Fibroblast of skin of scalp (primary cell): ENCODE measurements at regions not wholly inside any gene's neighbourhood (a gene's known extent, or its start where the extent isn't known, plus 50 kb on each side); places are given as distances from the start of the nearest gene placed in this dataset.
"Not testable (repeated sequence)": the region's sequence is repeated elsewhere in the genome, so short reads cannot be mapped to it uniquely, and the experiment has no call there.

Experiments
- DNase-seq: peaks from one replicate; pipeline ENCODE4 v3.0.0-alpha.2; 2013

DNA sequence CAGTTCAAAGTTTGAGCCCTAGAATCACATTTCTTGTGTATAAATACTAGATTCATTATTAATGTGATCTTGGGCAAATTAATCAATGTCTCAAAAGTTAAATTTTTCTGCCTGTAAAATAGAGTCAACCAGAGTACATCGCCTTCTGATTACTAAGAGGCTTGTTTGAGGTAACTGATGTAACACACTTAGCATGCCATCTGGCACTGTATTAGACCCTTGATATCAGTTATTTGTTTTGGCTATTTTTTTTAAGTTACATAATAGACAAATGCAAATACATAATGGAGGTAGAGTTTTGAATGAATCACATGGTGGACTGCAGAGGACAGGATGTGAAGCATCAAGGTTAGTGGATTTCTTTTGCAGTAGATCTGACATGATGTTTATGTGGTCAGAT lies 298.4 kb downstream of the ADGRL2 start:
- DNase-seq, result no peak

- DNase-seq, result no peak
These were observed 293.4 kb downstream of the ADGRL2 start for GRCh38 chr1:82094136-82094535.

DNA sequence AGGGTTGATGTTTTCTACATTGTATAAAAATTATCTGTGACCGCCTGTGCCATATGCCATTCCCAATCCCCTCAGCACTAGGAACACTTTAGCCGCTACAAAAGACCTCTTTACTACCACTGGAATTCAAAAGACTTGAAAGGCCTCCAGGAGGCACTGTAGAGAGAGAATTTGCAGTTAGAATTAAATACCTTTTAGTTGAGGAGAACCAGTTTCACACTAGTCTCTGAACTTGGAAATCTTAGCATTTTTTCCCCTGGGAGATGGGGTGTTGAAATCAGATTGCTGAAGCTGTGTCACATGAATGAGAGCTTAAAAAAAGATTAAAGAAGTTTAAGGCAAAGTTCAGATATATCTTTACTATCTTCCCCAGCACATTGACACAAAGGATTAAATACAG lies 291.0 kb downstream of the ADGRL2 start:
- DNase-seq, result peak; percentile 30

- DNase-seq, result no peak
These were observed 290.5 kb downstream of the ADGRL2 start for GRCh38 chr1:82091265-82091664.

DNA sequence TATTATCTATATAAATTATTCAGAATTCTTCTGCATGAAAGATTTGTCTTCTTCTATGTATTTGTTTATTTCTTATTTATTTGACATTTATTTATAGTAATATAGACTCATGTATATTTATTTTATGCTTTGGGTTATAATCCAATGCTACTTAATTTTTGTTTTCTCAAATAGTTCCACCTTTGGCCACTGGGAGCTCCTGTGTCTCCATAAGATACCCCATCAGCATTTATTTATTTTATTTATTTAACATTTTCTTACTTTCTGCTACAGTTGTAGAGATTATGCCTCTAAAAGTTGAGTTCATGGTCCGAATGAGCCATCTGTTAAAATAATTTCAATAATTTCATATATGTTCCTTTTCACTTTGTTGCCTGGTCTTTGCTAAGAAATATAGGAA lies 289.4 kb downstream of the ADGRL2 start:
- DNase-seq, result no peak

- peak; percentile 69 for DNase-seq
These were observed 286.0 kb downstream of the ADGRL2 start for GRCh38 chr1:82086739-82087138.

DNA sequence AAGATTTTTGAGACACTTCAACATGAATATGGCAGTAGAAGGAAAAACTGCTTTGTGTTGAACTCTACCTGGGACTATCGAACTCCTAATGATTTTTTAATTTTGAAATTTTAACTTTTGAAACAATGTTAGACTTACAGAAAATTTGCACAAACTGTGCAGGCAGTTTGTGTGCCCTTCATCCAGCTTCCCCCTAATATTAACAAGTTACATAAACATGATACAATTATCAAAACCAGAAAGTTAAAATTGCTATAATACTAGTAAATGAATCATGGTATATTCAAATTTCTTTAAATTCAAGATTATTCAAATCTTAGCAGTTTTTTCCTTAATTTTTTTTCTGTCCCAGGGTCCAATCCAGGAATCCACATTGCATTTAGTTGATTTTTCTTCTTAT lies 278.9 kb downstream of the ADGRL2 start:
- no peak for DNase-seq

- DNase-seq, result no peak
These were observed 272.9 kb downstream of the ADGRL2 start for GRCh38 chr1:82073659-82074058.

DNA sequence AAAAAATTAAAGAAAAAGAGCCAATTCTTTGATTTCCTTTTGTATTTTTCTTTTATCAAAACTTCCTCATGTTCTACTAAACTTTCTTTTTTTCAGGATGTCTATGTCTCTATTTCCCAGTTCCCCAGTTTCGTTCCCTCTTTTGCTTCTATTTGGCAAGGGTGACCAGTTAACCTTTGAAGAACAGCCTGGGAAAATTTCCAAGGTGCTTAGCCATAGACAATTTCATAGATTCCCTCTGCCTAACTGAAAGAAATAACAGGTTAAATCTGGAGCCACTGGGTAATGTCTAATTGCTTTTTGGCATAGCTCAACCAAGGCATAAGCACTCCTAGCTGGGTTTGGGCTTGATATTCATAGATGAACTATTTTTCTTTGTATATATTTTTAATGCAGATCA lies 272.3 kb downstream of the ADGRL2 start:
- no peak for DNase-seq

DNA sequence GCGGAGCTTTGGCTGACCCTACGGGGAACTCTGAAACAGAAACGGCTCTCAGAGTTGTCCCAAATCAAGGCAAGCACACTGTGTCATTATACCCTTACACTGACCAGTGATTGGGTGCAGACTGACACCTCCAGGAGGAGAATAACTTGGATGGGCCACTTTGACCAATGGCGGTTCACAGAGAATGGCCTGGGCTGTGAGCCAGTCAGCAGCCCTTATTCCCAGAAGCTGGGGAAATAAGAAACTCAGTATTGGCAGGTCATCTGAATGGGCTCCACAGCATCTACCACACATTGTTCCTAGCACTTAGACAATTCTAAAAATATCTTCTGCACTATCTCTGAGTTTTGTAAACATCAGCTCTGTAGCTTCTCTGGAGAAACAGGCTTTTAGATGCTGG lies 265.2 kb downstream of the ADGRL2 start:
- DNase-seq, result no peak

- DNase-seq, result no peak
These were observed 264.0 kb downstream of the ADGRL2 start for GRCh38 chr1:82064691-82065090.

GRCh38 chr1:82062206-82062605 lies 261.5 kb downstream of the ADGRL2 start:
- no peak for DNase-seq

DNA sequence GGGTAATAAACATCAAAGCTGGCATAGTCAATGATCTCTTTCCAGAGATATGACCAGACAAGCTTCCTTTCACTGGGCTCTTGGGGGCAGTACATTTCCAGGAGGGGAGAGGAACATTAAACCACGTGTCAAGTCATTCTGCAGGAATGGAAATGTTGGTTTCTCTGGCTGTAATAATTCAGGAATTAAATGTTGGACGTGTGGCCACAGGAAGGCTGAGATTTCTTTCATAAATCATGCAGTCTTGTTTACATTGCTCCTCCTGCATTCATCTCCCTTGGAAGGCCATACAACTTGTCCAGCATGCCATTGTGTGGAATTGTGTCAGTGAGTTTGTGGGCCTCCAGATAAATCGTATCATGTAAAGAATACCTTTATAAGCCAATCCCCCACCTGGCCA lies 259.2 kb downstream of the ADGRL2 start:
- DNase-seq, result peak; percentile 57

DNA sequence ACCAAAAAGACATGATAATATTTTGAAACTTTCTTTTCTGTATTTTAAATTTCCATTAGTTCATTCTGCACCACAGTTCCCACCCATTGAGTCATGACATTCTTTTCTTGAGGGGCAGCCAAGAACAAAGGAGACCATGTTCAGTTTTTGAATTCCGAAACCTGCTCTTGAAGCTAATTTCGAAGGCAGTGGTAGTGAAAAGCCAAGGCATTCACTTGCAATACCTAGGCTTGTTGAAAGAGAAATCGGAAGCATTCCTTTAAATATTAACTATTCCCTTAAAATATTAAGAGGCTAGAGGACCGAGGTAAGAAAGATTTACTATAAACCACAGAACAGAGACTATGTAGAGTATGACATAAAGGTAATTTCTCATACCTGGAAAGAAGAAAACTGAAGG lies 256.3 kb downstream of the ADGRL2 start:
- no peak for DNase-seq

DNA sequence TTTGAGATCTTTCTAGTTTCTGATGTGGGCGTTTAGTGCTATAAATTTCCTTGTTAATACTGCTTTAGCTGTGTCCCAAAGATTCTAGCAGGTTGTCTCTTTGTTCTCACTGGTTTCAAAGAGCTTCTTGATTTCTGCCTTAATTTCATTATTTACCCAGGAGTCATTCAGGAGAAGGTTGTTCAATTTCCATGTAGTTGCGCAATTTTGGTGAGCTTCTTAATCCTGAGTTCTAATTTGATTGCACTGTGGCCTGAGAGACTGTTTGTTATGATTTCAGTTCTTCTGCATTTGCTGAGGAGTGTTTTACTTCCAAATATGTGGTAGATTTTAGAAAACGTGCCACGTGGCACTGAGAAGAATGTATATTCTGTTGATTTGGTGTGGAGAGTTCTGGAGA lies 254.6 kb downstream of the ADGRL2 start:
- DNase-seq, result not testable (repeated sequence)

DNA sequence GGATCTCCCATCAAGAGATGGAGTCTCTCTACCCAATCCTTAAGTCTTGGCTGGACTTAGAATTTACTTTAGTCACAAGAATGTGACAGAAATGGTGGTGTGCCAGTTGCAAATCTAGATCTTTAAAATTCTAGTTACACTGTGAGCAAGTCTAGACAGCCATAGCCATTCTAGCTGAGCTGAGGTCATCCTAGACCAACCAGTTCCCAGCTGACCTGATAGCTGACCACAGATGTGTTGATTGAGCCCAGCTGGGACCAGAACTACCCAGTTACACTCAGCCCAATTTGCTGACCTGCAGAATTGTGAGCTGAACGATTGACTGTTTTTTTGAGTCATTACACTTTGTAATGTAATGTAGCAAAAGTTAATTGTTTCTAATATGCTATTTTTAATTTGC lies 251.8 kb downstream of the ADGRL2 start:
- no peak for DNase-seq

DNA sequence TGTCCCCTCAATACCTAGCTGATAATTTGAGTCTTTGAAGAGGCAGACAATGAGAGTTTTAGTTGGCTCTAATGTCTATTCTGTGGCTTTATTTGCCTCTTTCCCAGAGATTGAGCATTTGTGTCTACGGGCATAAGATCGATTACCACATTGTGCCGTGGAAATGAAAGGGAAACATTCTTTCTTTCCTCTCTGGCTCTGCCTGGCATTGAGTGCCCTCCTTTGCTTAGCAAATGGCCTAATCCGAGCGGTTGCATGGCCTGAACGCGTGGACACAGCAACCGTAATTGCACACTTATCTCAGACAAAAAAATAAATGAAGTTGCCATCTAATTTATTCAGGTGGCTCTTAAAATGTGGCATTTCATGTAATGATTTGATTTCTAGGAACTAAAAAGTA lies 247.9 kb downstream of the ADGRL2 start:
- DNase-seq, result no peak

- DNase-seq, result no peak
These were observed 244.5 kb downstream of the ADGRL2 start for GRCh38 chr1:82045221-82045620.

- no peak for DNase-seq
These were observed 243.8 kb downstream of the ADGRL2 start for GRCh38 chr1:82044536-82044935.

- no peak for DNase-seq
These were observed 243.4 kb downstream of the ADGRL2 start for GRCh38 chr1:82044111-82044510.

GRCh38 chr1:82042306-82043060 lies 241.7 kb downstream of the ADGRL2 start:
- DNase-seq, result no peak
